ENCODE measurements at regions not wholly inside any gene's neighbourhood (a gene's known extent, or its start where the extent isn't known, plus 50 kb on each side); places are given as distances from the start of the nearest gene placed in this dataset.
"Not testable (repeated sequence)": the region's sequence is repeated elsewhere in the genome, so short reads cannot be mapped to it uniquely, and the experiment has no call there.

DNA sequence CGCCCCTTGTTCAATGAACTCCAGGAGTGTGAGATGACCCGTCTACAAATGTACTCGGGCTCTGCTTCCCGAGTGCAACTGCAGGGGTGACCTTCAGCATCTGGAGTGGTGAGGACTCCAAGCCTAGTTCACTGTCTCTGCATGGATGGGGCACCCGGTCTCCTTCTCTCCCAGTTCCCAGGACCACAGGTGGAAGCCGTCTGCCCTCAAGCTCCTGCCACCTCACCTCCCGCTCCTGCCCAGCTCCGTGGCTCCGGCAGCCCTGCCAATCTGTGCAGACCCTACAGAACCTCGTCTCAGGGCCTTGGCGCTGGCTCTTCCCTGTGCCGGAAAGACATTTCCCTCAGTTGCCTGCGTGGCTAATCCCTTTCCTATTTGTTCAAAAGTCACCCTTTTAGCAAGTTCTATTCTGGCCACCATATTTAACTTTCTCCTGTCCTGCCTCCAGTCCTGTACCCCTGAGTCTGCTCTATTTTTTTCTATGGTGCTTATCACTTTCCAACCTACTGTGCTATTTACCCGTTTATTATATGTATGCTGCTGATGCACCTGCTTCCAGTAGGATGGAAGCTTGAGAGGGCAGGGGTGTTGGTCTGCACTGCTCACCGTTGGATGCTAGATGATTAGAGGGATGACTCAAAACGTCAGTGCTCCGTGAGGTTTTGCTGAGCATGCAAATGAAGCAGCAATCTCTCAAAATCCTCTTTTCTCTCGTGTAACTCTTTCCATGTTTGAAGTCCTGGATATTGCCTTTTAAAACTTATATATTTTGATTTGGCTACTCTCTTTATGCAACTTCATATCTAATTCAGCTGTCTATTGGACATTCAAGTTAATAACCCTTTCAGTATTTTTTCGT, 641.4 kb downstream of the ACTR3B start:
- Mint-ChIP-seq H3K4me3 (no peak overlapping the region), H3K36me3 (ENCODE audit: low read depth) (no peaks in the 10 kb centered on the region), H3K9me3 (peaks cover 4% of the 10 kb centered on the region), H3K27me3 (no peaks in the 10 kb centered on the region), H3K27ac (no peak overlapping the region), H3K4me1 (no peaks in the 10 kb centered on the region)
- POLR2A ChIA-PET = no interaction called here
- DNase-seq = no peak
- CTCF ChIA-PET = no interaction called here

DNA sequence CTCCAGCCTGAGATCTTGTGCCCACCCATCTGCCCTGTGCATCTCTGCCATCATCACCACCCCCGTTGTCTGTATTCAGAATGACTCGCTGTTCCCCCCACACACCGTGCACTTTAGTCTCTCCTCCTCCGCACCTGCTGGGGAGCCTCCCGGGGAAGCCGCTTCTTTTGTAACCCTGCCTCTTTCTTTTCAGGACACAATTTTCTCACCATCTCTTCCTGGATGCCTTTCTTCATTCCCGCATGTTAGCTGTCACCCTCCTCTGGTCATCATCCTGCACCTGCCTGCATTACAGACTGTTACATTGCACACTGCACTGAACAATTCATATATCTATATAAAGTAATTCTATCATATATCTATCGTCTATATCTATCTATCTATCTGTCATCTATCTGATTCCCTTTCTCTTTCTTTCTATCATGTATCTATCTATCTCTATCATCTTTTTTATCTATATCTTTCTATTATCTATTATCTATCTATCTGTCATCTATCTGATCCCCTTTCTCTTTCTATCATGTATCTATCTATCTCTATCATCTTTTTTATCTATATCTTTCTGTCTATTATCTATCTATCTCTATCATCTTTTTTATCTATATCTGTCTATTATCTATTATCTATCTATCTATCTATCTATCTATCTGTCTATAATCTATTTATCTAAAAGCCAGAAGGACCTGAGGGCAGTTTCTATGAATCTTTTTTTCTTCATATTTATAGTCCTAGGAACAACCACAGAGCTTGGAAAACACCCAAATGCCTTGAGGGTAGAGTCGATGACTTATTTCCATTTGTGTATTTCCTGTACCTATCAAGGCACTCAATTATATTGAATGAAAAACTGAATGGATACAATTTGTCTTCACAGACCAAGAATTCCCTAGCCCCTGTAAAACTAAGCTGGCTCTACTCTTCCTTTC, 642.5 kb downstream of the ACTR3B start:
- no peak for DNase-seq
- ChIA-PET POLR2A (no interaction called here), CTCF (no interaction called here)
- Mint-ChIP-seq H3K9me3 (peaks cover 4% of the 10 kb centered on the region), H3K4me1 (no peaks in the 10 kb centered on the region), H3K4me3 (no peak overlapping the region), H3K36me3 (ENCODE audit: low read depth) (no peaks in the 10 kb centered on the region), H3K27ac (no peak overlapping the region), H3K27me3 (no peaks in the 10 kb centered on the region)

DNA sequence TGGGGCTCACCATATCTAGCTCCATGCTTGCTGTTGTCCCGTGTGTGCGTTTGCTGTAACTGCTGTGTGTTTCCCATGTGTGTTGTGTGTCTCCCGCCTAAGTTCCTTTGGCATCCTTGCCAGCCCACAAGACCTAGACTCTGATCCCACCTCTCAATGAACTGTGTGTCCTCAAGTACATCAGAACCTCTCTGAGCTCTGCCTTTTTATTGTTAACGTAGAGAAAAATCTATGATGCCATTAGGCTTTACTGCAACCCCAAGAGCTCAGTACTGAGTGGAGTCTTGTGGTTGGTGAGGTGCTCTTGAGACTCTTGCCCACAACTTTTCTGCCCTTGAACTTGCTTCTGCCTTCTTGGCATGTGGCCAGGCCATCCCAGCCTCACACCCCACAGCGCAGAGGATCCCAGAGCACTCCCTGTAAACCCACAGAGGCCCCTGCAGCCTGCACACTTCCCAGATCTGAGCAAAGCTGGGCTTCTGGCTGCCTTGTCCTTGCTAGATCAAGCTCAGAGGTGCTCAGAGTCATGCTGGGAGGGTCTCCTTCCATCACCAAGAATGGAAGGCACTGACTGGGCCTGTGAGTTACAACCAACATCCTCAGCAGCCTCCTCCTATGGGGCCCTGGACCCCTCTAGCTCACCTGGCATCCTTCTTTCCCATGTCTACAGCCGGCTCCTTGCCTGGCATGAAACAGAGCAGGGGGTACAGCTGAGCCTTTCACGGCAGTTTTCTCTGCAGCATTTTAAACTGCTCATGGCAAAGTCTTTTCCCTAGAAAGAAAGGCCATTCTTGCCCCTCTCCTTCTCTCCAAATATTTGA, 643.4 kb downstream of the ACTR3B start:
- Mint-ChIP-seq H3K4me3 (no peak overlapping the region), H3K27me3 (no peaks in the 10 kb centered on the region), H3K4me1 (no peaks in the 10 kb centered on the region), H3K27ac (no peak overlapping the region), H3K36me3 (ENCODE audit: low read depth) (no peaks in the 10 kb centered on the region), H3K9me3 (peaks cover 4% of the 10 kb centered on the region)
- ChIA-PET POLR2A (no interaction called here), CTCF (no interaction called here)
- DNase-seq = no peak

DNA sequence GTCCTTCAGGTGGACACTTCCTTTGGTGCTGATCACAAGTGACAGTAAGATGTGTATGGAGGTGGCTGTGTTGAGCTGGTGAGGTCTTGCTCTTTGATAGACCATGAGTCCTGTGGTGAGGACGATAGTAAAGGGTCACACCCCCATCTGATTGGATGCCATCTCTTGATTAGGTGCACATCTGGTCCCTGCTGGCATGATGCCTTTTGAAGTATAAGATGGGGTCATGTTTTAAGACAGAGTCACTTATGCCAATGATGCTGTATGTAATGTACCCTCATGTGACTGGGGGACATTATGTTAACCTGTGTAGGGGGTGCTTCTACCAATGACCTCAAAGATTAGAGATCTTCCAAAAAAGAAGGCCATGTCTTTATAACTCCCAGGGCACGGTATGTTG, 644.6 kb downstream of the ACTR3B start:
- Mint-ChIP-seq H3K27me3 (no peaks in the 10 kb centered on the region), H3K4me1 (no peaks in the 10 kb centered on the region), H3K9me3 (peaks cover 4% of the 10 kb centered on the region), H3K4me3 (no peak overlapping the region), H3K36me3 (ENCODE audit: low read depth) (no peaks in the 10 kb centered on the region), H3K27ac (no peak overlapping the region)
- no peak for DNase-seq
- CTCF ChIA-PET = no interaction called here
- POLR2A ChIA-PET = no interaction called here

DNA sequence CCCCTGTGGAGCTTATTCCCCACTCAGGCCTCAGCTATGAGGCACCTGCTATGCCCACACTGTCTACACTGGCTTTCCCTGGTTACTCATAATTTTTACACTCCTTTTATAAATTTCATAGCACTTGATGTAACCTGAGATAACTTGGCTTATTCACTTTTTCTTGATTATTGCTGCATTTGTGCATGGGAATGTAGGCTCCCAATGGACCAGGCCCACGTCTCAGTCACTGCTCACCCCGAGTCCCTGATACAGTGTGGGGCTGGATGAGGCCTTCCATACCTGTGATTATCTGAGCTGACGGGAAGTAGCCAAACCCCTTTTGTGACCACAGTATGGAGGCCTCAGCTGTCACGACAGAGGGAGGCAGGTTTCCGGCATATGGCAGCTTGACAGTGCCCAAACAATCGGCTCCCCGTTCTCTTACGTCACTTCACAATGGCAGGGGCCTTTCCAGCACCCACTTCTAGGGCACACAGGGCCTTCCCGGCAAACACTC, 645.3 kb downstream of the ACTR3B start:
- no peak overlapping the region for H3K27ac Mint-ChIP-seq
- H3K36me3 Mint-ChIP-seq (ENCODE audit: low read depth) = no peaks in the 10 kb centered on the region
- no peaks in the 10 kb centered on the region for H3K27me3 Mint-ChIP-seq
- CTCF ChIA-PET = no interaction called here
- H3K4me3 Mint-ChIP-seq = no peak overlapping the region
- POLR2A ChIA-PET = no interaction called here
- H3K4me1 Mint-ChIP-seq = no peaks in the 10 kb centered on the region
- no peak for DNase-seq
- peaks cover 4% of the 10 kb centered on the region for H3K9me3 Mint-ChIP-seq

DNA sequence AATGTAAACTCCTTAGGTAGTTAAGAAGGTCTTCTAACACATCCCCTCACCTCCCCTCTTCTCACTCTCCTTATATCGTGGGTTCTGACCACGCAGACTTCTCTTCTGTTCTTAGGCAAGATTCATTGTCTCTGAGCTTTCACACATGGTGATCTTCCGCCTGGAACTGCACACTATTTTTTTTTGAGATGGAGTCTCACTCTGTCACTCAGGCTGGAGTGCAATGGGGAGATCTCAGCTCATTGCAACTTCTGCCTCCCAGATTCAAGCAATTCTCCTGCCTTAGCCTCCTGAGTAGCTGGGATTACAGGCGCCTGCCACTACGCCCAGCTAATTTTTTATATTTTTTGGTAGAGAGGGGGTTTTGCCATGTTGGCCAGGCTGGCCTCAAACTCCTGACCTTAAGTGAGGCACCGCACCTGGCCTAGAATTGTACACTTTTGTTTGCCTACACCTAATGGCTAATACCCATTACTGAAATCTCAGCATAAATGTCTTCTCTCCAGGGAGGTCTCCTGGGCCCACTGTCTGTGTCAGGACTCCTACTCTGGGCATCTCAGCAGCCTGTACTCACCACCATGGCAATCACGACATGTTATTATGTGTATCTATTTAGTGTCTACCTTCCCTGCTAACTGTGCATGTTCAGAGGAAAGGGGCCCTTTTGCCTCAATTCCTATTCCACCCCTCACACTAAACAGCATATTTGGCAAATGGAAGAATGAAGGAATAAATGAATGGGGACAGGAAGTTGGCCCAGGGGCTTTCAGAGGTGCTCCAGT, 646.3 kb upstream of the DPP6 start:
- Mint-ChIP-seq H3K4me3 (no peak overlapping the region), H3K36me3 (ENCODE audit: low read depth) (no peaks in the 10 kb centered on the region), H3K27ac (no peak overlapping the region), H3K4me1 (no peaks in the 10 kb centered on the region), H3K27me3 (no peaks in the 10 kb centered on the region), H3K9me3 (peaks cover 11% of the 10 kb centered on the region)
- POLR2A ChIA-PET = no interaction called here
- DNase-seq = no peak
- CTCF ChIA-PET = no interaction called here

DNA sequence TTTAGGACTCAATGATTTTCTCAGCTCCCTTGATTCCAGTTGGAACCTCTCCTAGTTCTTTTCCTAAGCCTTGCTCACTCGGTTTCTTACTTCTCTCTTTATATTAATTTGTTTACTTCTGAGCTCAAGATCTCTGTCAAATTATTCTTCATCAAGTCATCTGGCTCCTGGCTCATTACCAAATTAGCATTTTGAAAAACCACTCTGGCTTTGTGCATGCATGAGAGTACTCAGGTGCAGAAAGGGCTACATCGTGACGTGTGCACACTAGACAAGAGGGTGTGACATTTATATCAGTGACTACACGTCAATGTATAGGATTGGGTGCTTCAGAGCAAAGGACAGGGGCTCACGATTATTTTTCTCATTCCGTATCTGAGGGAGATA, 645.7 kb upstream of the DPP6 start:
- POLR2A ChIA-PET = no interaction called here
- no peak overlapping the region for H3K27ac Mint-ChIP-seq
- CTCF ChIA-PET = no interaction called here
- H3K4me3 Mint-ChIP-seq = no peak overlapping the region
- H3K4me1 Mint-ChIP-seq = no peaks in the 10 kb centered on the region
- H3K36me3 Mint-ChIP-seq (ENCODE audit: low read depth) = no peaks in the 10 kb centered on the region
- no peak for DNase-seq
- H3K9me3 Mint-ChIP-seq = peaks cover 17% of the 10 kb centered on the region
- H3K27me3 Mint-ChIP-seq = no peaks in the 10 kb centered on the region

DNA sequence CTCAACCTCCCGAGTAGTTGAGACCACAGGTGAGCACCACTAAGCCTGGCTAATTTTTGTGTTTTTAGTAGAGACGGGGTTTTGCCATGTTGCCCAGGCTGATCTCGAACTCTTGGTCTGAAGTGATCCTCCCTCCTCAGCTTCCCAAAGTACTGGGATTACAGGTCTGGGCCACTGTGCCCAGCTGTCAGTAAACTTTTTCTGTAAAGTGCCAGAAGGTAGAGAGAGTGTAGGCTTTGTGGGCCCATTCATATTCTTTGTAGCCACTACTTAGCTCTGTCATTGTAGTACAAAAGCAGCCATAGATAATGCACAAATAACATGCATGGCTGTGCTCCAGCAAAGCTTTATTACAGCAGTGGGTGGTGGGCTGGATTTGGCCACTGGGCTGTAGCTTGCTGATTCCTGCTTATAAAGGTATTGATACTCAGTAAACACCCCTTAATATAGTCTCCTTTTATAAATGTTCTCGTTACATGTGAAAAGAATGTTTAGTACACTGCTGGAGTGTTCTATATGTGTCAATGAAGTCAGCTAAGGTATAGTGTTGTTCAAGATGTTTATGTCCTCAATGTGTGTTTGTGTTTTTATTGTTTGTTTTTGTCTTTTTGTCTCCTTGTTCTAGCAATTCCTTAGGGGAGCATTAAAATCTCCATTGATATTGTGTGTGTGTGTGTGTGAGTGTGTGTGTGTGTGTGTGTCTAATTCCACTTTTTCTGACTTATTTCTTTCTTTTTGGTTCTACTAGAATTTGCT, 644.7 kb upstream of the DPP6 start:
- H3K9me3 Mint-ChIP-seq = peaks cover 17% of the 10 kb centered on the region
- CTCF ChIA-PET = no interaction called here
- H3K27me3 Mint-ChIP-seq = no peaks in the 10 kb centered on the region
- no peak overlapping the region for H3K4me3 Mint-ChIP-seq
- no peak for DNase-seq
- no peaks in the 10 kb centered on the region for H3K4me1 Mint-ChIP-seq
- POLR2A ChIA-PET = no interaction called here
- no peaks in the 10 kb centered on the region for H3K36me3 Mint-ChIP-seq (ENCODE audit: low read depth)
- H3K27ac Mint-ChIP-seq = no peak overlapping the region

DNA sequence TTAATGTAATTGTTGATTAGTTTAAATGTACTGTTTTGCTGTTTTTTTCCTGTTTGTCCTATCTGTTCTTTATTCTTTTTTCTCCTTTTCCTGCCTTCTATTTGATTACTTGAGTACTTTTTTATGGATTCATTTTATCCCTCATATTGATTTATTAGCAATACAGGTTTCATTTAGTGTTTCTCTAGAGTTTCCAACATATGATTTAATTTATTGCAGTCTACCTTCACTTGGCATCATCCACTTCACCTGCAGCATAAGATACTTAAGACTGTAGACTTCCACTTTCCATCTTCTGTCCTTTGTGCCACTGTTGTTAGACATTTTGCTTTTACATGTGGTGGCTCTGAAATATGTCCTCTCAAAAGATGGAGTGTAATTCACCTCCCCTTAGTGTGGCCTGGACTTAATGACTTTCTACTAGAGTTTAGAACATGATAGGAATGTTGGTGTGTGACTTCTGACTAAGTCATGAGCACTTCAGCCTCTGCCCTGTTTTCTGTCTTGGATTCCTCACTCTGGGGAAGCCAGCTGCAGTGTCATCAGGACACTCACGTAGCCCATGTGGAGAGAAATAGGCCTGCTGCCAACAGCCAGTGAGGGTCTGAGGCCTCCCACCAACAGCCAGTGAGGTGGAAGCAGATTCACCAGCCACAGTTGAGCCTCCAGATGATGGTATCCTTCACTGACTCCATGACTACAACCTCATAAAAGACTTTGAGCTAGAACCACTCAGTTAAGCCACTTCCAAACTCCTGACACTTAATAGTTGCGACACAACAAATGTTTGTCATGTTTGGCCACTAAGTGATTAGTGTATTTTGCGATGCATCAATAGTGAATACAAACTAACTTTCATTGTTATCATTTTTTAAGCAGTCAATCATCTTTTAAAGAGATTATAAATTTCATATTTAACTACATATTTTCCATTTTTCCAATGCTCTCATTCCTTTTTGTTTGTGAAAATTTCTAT, 643.5 kb upstream of the DPP6 start:
- Mint-ChIP-seq H3K9me3 (peaks cover 22% of the 10 kb centered on the region), H3K27ac (no peak overlapping the region), H3K36me3 (ENCODE audit: low read depth) (no peaks in the 10 kb centered on the region), H3K4me1 (no peaks in the 10 kb centered on the region), H3K4me3 (no peak overlapping the region), H3K27me3 (no peaks in the 10 kb centered on the region)
- no peak for DNase-seq
- ChIA-PET CTCF (no interaction called here), POLR2A (no interaction called here)

DNA sequence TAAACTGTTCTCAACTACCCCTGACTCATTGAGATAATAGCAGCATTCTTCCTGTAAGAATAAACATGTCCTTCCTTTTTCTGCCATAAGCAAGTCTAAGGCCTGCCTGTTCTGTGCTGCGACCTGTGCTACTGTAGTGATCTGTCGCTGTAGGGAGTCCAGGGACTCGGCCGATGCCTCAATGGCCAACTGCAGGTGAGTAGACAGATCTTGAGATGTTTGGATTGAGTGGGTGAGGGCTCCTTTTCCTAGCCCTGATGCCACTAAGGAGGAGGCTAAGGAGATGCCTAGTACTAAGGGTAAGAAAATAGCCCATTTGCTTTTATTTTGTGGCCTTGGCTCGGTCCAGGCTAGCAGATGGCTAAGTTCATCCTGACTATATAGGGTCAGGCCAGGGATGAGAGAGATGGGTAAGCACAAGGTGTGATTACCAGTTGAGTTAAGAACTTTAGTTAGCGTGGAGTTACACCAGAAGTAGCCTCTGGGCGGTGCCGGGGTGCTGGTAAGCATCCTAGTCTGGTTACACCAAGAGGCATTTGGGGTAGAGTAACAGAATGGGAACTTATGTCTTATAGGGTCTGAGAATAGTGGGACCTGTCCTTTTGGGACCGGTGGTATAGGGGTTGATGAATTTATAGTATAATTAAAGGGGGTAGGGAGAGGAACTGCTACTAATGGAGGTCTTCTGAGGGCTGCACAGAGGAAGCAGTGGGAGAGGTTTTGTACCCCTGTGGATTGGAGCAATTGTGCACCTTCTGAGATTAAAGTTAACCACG, 642.4 kb upstream of the DPP6 start:
- CTCF ChIA-PET; POLR2A ChIA-PET; H3K4me1 Mint-ChIP-seq; H3K27ac Mint-ChIP-seq; H3K4me3 Mint-ChIP-seq; DNase-seq; H3K36me3 Mint-ChIP-seq (ENCODE audit: low read depth); H3K27me3 Mint-ChIP-seq: not testable (repeated sequence)
- H3K9me3 Mint-ChIP-seq = peaks cover 25% of the 10 kb centered on the region

Data from activated CD4-positive, alpha-beta memory T cell treated with anti-CD3 and anti-CD28 coated beads, Interleukin-2, amount 10 ng/mL, durations not matched to agents 7 days and 5 days (primary cell).